NCI-H446 (cell line): ENCODE measurements at regions not wholly inside any gene's neighbourhood (a gene's known extent, or its start where the extent isn't known, plus 50 kb on each side); places are given as distances from the start of the nearest gene placed in this dataset.

ENCODE experiments used
- DNase-seq, 2 experiments: peaks; one replicate each; lab custom pipeline; 2025; lab: John Stamatoyannopoulos, UW

GRCh38 chr18:47547539-47548202 is 296.2 kb upstream of the SKOR2 start:
- no peak for DNase-seq

- DNase-seq, result no peak
Measured at GRCh38 chr18:47545613-47546012, 294.2 kb upstream of the SKOR2 start.

DNA sequence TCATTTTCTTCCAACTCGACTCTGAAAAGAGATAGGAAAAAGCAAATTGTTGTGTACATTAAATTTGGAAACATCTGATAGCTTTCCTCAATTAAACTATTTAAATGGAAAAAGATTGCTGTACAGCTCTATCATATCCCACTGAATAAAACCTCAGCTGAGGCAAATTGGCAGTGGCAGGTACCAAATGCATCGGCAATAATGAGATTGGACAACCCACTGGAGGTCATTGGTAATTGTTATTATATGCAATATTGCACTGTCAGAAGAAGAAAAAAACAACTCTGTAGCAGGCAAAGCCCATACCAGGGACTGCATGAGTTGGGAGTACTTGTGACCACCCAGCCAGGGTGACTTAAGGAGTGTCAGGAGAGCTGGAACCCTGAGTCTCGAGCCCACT is 291.6 kb upstream of the SKOR2 start:
- no peak for DNase-seq

DNA sequence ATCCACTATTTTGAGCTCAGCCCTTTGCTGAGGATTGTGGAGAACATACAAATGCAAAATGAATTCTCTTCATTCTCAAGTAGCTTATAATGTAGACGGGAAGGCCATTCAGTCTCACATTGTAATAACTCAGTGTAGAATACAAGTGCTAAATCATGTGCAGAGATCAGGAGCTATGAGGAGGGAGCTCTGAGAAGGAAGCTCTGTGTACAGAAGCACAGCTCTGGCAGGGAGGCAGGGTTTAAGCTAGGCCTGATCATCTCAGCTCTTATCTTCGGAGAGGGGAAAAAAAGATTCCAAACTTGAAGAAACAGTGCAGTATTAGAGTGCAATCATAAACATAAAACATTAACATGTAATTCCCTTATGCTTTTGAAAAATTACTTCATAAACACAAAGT is 291.1 kb upstream of the SKOR2 start:
- no peak for DNase-seq

- no peak for DNase-seq
Measured at GRCh38 chr18:47531717-47532116, 280.3 kb upstream of the SKOR2 start.

DNA sequence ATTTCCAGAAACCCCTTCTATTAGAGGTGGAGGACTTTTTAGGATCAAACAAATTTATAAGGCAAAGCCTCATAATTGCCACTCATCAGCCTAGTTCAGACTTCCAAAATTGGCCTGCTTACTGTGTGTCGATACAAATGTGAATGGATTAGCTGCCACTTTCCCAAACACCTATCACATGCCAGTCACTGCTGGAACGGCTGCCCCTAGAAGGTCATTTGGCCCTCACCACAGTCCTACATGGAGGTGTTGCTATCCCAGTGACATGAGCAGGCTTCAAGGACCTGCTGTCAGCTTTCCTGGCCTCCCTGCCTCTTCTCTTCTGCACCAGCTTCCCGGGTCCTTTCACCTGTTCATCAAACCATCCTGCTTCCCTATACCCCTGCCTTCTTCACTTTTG is 279.2 kb upstream of the SKOR2 start:
- no peak for DNase-seq

- no peak for DNase-seq
Measured at GRCh38 chr18:47528343-47528742, 276.9 kb upstream of the SKOR2 start.

DNA sequence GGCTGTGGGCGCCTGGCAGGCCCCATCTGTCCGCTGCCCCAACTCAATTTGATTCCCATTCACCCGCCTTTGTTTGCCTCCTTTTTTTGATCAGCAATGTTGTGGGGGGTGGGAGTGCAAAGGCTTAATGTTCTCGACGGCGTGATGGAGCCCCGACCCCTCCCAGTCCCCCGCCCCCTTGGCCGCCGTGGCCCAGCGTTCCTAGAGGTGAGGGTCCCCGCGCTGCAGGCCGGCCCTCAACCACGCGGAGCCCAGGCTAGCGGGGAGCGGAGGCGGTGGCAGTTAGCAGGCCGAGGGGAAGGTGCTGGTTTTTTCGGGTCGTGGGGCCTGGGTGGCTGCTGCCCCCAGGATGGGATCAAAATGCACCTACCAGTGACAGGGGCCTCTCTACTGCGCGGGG is 274.7 kb upstream of the SKOR2 start:
- no peak for DNase-seq

DNA sequence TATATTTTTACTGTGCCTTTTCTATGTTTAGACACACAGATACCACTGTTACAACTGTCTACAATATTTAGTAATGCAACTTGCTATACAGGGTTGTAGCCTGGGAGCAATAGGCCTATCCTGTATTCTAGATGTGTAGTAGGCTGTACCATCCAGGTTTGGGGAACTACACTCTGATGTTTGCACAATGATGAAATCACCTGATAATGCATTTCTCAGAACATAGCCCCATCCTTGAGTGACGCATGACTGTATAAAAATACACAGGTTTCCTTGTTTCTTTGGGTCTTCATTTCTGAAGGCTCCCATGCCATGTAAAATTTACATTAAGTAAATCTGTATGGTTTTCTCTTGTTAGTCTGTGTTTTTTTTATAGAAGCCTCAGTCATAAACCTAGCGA is 270.9 kb upstream of the SKOR2 start:
- no peak for DNase-seq

DNA sequence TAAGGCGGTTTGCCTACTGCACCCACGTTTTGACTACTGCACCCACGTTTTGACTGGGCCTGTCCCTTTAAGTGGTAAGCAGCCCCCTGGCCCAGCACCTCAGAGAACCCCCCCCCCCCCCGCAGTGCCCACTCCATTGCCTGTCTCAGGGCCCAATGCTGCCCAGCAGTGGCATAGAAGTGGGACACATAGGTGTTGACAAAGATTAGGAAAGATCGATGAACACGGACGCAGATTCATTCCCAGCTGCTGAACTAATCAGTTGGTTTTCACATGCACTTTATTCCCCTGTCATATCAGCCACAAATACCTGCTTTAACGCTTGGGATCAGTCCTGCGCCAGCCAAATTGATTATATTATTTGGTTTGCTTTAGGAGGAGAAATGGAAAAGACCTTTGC is 268.8 kb upstream of the SKOR2 start:
- DNase-seq, result no peak

DNA sequence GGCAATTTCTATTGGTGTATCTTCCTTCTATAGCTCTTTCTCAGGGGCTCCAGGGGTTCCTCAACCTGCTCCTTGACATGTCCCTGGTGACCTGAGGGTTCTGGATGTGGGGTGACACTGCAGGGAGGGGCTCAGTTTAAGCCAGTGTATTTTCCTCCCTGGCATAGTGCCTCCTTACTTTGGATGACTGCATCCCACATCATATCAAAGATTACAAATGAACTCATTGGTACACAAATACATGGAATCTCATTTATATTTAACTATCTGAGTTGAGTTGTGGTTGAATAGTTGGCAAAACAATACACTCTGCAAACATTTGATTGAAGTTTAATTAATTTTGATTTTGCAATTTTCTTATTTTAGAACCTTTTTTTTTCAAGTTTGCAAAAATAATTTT is 268.2 kb upstream of the SKOR2 start:
- no peak for DNase-seq

- no peak for DNase-seq
Measured at GRCh38 chr18:47519277-47519676, 267.8 kb upstream of the SKOR2 start.

- no peak for DNase-seq
Measured at GRCh38 chr18:47513614-47514013, 262.2 kb upstream of the SKOR2 start.

- DNase-seq, result no peak
Measured at GRCh38 chr18:47512726-47513435, 261.4 kb upstream of the SKOR2 start.

DNA sequence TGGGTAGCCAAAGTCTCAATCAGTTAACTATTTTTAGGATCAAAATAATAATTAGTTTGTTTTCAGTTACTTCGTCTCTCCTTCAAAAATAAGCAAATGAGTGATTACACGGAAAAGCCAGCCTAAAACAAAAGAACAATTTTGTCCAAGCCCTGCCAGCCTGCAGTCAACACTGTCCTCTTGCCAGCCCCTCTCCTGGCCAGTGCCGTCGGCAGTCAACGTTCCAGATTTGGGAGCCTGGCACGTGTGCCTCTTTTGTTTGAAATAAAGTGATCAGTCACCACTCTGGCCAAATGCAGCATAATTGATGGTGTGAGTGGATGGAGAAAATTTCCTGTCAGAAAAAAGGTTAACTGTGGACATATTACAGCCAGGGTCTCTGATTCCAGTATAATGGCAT is 260.6 kb upstream of the SKOR2 start:
- no peak for DNase-seq

- no peak for DNase-seq
Measured at GRCh38 chr18:47510831-47511230, 259.4 kb upstream of the SKOR2 start.

DNA sequence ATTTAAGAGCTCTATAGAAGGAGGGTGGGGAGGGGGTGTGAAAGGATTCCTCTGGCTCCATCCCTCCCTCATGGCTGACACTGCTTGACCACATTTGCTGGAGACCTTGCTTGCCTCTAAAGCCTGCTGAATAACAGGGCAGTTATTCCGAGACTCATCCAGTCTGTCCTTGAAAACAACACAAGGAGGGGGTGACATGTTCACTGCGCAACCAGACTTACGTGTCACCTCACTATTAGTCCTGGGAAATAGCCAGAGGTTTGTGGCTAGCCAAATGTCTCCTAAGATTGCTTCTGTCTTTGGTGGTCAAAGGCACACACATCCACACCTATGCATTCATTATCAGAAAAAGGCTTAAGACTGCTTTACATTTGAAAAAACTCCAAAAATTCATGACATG is 256.2 kb upstream of the SKOR2 start:
- DNase-seq, result no peak

DNA sequence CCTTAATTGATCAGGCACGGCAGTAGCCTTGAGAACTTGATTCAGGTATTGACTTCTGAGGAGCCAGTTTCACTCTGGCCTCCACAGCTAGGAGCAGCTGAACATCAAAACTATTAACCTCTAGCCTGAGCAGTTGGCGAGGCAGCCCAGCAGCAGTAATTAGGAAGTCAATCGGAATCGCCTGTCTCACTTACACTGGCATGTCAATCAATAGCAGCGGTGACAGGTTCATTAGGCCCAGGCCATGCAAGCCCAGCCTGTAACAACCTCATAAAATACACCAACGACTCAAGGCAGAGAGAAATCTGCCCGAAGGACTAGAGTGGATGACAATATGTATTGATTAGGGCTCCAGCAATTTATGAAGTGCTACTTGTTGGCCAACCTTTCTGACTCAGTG is 255.4 kb upstream of the SKOR2 start:
- DNase-seq, result no peak

DNA sequence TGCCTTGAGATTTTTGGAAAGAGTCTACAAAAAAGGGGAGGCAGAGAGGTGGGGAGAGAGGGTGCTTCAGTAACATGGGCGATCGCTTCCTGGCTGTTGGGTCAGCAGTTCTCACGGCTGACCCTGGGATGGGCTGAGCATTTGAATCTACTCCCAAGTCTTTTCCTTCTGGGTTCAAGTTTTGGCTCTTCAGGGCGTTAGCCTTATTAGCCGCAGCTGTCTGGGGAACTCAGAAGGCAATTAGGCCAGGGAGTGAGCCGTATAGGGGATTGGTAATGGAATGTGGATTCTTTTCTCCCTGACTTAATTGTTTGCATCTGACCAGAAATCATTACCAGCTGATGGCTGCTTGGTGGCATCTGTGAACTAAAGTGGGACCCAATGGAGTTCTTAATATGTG is 250.5 kb upstream of the SKOR2 start:
- DNase-seq, result no peak

- no peak for DNase-seq
Measured at GRCh38 chr18:47500930-47501329, 249.5 kb upstream of the SKOR2 start.

DNA sequence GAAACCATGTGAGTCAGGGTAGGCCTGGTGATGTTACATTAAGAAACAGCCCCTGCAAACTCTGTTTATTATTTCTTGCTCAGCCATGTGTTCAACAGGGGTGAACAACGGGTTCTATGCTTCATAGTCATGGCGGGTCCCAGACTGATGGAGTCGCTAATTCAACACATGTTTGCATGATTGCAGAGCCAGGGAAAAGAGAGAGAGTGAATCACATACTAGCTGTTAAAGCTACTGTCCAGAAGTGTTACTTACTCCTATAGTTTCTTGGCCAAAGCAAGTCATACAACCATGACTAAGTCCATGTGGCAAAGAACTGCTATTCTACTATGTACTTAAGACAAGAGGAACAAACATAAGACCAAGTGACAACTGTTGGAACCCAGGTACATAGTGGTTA is 241.2 kb upstream of the SKOR2 start:
- no peak for DNase-seq

GRCh38 chr18:47490882-47491281 is 239.4 kb upstream of the SKOR2 start:
- DNase-seq, result no peak

- no peak for DNase-seq
Measured at GRCh38 chr18:47485221-47485797, 233.8 kb upstream of the SKOR2 start.

- DNase-seq, result no peak
Measured at GRCh38 chr18:47484068-47484467, 232.6 kb upstream of the SKOR2 start.
